Endothelial cell of umbilical vein (primary cell): ENCODE measurements at regions not wholly inside any gene's neighbourhood (a gene's known extent, or its start where the extent isn't known, plus 50 kb on each side); places are given as distances from the start of the nearest gene placed in this dataset.

Experiments used
- BruUV-seq: library from RNA; stranded (reverse); fragments of 400-500 nt; replicated peaks from 2 replicates; lab custom pipeline; 2021; lab: Mats Ljungman, UMichigan
- CTCF ChIA-PET: fragments of 300-600, 350-600 bp; sonication (Branson Sonifier 250); formaldehyde crosslinking; loops from one replicate; lab custom pipeline; 2021; ENCODE audit warnings: antibody characterized with exemption, inconsistent platforms; lab: Charles Lee
- POLR2A ChIA-PET: fragments of 300-600, 350-600 bp; sonication (Branson Sonifier 250); formaldehyde crosslinking; loops from one replicate; lab custom pipeline; 2021; ENCODE audit warnings: antibody characterized with exemption, inconsistent platforms; lab: Charles Lee
- DNase-seq: peaks from one replicate; pipeline ENCODE4 v3.0.0-alpha.2; 2011; ENCODE audit warnings: low read depth, low spot score
- FAIRE-seq: peaks from 2 replicates; lab custom pipeline; 2011; peaks lifted over from hg19 to GRCh38; lab: Jason Lieb, UNC
- H2AFZ ChIP-seq: 2 replicates; pipeline ENCODE4 v1.6.0; 2012; ENCODE audit warnings: low read depth, low read length, control low read depth, inconsistent platforms
- H3K27ac ChIP-seq: 2 replicates; pipeline ENCODE4 v1.5.1; 2011; ENCODE audit warnings: low read depth, mild to moderate bottlenecking, control low read depth, low read length, moderate library complexity; ENCODE audit not compliant: insufficient read depth
- H3K27me3 ChIP-seq, 2 experiments: 2 replicates each; pipeline versions ENCODE4 v1.6.0 to v1.6.1; 2011; ENCODE audit warnings: low read length in 2 of 2, mixed read lengths in 1 of 2; ENCODE audit not compliant: control insufficient read depth in 2 of 2, insufficient read depth in 2 of 2
- H3K36me3 ChIP-seq, 2 experiments: 2 replicates in 1 of 2; 3 replicates in 1 of 2; pipeline ENCODE4 v1.5.1; 2011; ENCODE audit warnings: low read length in 2 of 2, mild to moderate bottlenecking in 1 of 2, moderate library complexity in 1 of 2; ENCODE audit not compliant: control insufficient read depth in 2 of 2, insufficient read depth in 2 of 2; ENCODE audit errors: extremely low read depth in 1 of 2
- H3K4me1 ChIP-seq: 3 replicates; pipeline ENCODE4 v1.5.1; 2011; ENCODE audit warnings: mild to moderate bottlenecking, low read length; ENCODE audit not compliant: control insufficient read depth, insufficient read depth; ENCODE audit errors: extremely low read depth
- H3K4me2 ChIP-seq: 2 replicates; pipeline ENCODE4 v1.6.1; 2011; ENCODE audit warnings: low read length, control low read depth, mixed read lengths; ENCODE audit not compliant: insufficient read depth
- H3K4me3 ChIP-seq, 3 experiments: fragments of 200-600 bp in 1 of 3; sonication (generic), shearing (Covaris generic) in 1 of 3; replicated peaks in 1 of 3; 2 replicates each; pipeline ENCODE4 v1.5.1; 2011 to 2016; ENCODE audit warnings: control low read depth in 3 of 3, low read length in 3 of 3, mild to moderate bottlenecking in 2 of 3, inconsistent platforms in 1 of 3, low read depth in 1 of 3, moderate library complexity in 1 of 3; ENCODE audit not compliant: insufficient read depth in 1 of 3
- H3K79me2 ChIP-seq: 2 replicates; pipeline ENCODE4 v1.6.0; 2012; ENCODE audit warnings: low read length, inconsistent platforms; ENCODE audit not compliant: control insufficient read depth, insufficient read depth
- H3K9ac ChIP-seq: replicated peaks from 2 replicates; pipeline ENCODE3; 2011; ENCODE audit warnings: low read length, control low read depth; ENCODE audit not compliant: insufficient read depth; ENCODE audit errors: extremely low read depth
- H3K9me1 ChIP-seq: replicated peaks from 3 replicates; pipeline ENCODE4 v1.6.0; 2011; ENCODE audit warnings: mild to moderate bottlenecking, low read length; ENCODE audit not compliant: control insufficient read depth, insufficient read depth; ENCODE audit errors: extremely low read depth
- H3K9me3 ChIP-seq: replicated peaks from 2 replicates; pipeline ENCODE4 v1.5.1; 2012; ENCODE audit warnings: low read length, inconsistent platforms; ENCODE audit not compliant: control insufficient read depth, insufficient read depth
- H4K20me1 ChIP-seq: replicated peaks from 2 replicates; pipeline ENCODE3; 2011; ENCODE audit warnings: mild to moderate bottlenecking, low read length; ENCODE audit not compliant: control insufficient read depth, insufficient read depth; ENCODE audit errors: extremely low read depth
- CTCF ChIP-seq, 2 donors: IDR thresholded peaks; 1 replicate in 1 of 2; 2 replicates in 1 of 2; pipeline ENCODE4 v1.5.1; 2011; ENCODE audit warnings: low read length in 2 of 2, mild to moderate bottlenecking in 2 of 2, moderate library complexity in 2 of 2, control low read depth in 1 of 2, inconsistent platforms in 1 of 2, low read depth in 1 of 2; ENCODE audit not compliant: insufficient read depth in 1 of 2; ENCODE audit errors: extremely low read depth in 1 of 2
- EZH2 ChIP-seq: IDR thresholded peaks from 2 replicates; pipeline ENCODE4 v1.6.1; 2012; ENCODE audit warnings: borderline replicate concordance, low read depth, mild to moderate bottlenecking, moderate library complexity, low read length, inconsistent platforms; ENCODE audit not compliant: severe bottlenecking
- FOS ChIP-seq: IDR thresholded peaks from 2 replicates; pipeline ENCODE4 v1.6.1; 2011; ENCODE audit warnings: mild to moderate bottlenecking, low read length, moderate library complexity, borderline replicate concordance; ENCODE audit not compliant: insufficient read depth
- GATA2 ChIP-seq: IDR thresholded peaks from 2 replicates; pipeline ENCODE4 v1.7.0; 2011; ENCODE audit warnings: low read depth, mild to moderate bottlenecking, moderate library complexity, mixed read lengths, low read length; ENCODE audit not compliant: insufficient read length, insufficient read depth
- JUN ChIP-seq: IDR thresholded peaks from 2 replicates; pipeline ENCODE4 v1.6.1; 2011; ENCODE audit warnings: borderline replicate concordance, low read depth; ENCODE audit not compliant: insufficient read length, insufficient read depth
- MAX ChIP-seq: IDR thresholded peaks from 2 replicates; pipeline ENCODE4 v1.6.1; 2011; ENCODE audit not compliant: insufficient read depth, insufficient read length
- MYC ChIP-seq: IDR thresholded peaks from one replicate; pipeline ENCODE4 v1.6.1; 2011; ENCODE audit warnings: mild to moderate bottlenecking, low read depth, low read length
- POLR2A ChIP-seq: IDR thresholded peaks from 2 replicates; pipeline ENCODE4 v1.6.1; 2012; ENCODE audit warnings: low read depth, mild to moderate bottlenecking, control low read depth, low read length
- POLR2AphosphoS5 ChIP-seq: IDR thresholded peaks from 2 replicates; pipeline ENCODE4 v1.6.1; 2012; ENCODE audit warnings: low read depth, mild to moderate bottlenecking, control low read depth, low read length, moderate library complexity; ENCODE audit not compliant: insufficient read depth
- dilution Hi-C: fragments of 300-500 bp; cut with MboI; formaldehyde crosslinking; loops from one replicate; pipeline ENCODE4 v1.15.0; 2019; ENCODE audit warnings: low sequenced_read_pairs; ENCODE audit not compliant: extremely low pct_ligation_motif_present
- intact Hi-C: fragments of 100-400 bp; cut with micrococcal nuclease; formaldehyde crosslinking; loops from one replicate; pipeline ENCODE4 v1.10.0; 2022

GRCh38 chr1:218069180-218069579 is 215.9 kb upstream of the RRP15 start:
- no peaks in the 10 kb centered on the region for H3K9me3 ChIP-seq
- DNase-seq (no peak), FAIRE-seq (no peak)
- H3K4me2 ChIP-seq: no peak overlapping the region
- H4K20me1 ChIP-seq: no peaks in the 10 kb centered on the region
- H3K27me3 ChIP-seq: no peaks in the 10 kb centered on the region
- H3K27ac ChIP-seq: no peak overlapping the region
- no peak overlapping the region for H3K4me3 ChIP-seq
- H3K9ac ChIP-seq: no peak overlapping the region
- dilution Hi-C loops: no loop called here
- H3K4me1 ChIP-seq: no peaks in the 10 kb centered on the region
- H3K79me2 ChIP-seq: no peaks in the 10 kb centered on the region
- no peaks in the 10 kb centered on the region for H3K36me3 ChIP-seq
- BruUV-seq: no TSS peak
- H3K9me1 ChIP-seq: no peaks in the 10 kb centered on the region
- ChIA-PET CTCF (no interaction called here), POLR2A (no interaction called here)
- TF ChIP-seq POLR2AphosphoS5: no peak
- no peak for TF ChIP-seq JUN
- TF ChIP-seq POLR2A: no peak
- no peak for TF ChIP-seq GATA2
- TF ChIP-seq CTCF (IDR thresholded peaks at IDR 0.05; ENCODE audit: extremely low read depth in 1 of 2, insufficient read depth in 1 of 2, low read depth in 1 of 2, low read length in 2 of 2): no peak
- TF ChIP-seq MAX: no peak
- TF ChIP-seq MYC: no peak
- TF ChIP-seq EZH2: no peak
- TF ChIP-seq FOS: no peak
- no peak overlapping the region for H2AFZ ChIP-seq
- intact Hi-C loops: no loop called here
